K562 (cell line): ENCODE measurements at regions not wholly inside any gene's neighbourhood (a gene's known extent, or its start where the extent isn't known, plus 50 kb on each side); places are given as distances from the start of the nearest gene placed in this dataset.

Experiments used
- ATAC-seq: fragments of 200-7000 bp; cut with Tn5 transposase; 3 replicates; pipeline ENCODE4 v1.9.1; 2020; ENCODE audit warnings: moderate library complexity
- BruUV-seq: library from RNA; stranded (reverse); fragments of 400-500 nt; replicated peaks from 2 replicates; lab custom pipeline; 2021; lab: Mats Ljungman, UMichigan
- CTCF ChIA-PET: fragments of 300-600 bp; formaldehyde crosslinking; extraction: SDS; loops from one replicate; lab custom pipeline; 2021; ENCODE audit warnings: low intra/inter-chr PET ratio; lab: Yijun Ruan, JAX
- POLR2A ChIA-PET: fragments of 300-600, 350-650 bp; sonication (Branson Sonifier 250); formaldehyde crosslinking; extraction: SDS; loops from one replicate; lab custom pipeline; 2021; ENCODE audit warnings: antibody characterized with exemption, inconsistent platforms; lab: Yijun Ruan, JAX
- DNase-seq, 4 experiments: peaks; one replicate each; pipeline versions ENCODE4 v3.0.0 to v3.0.0-alpha.2; 2011 to 2018; ENCODE audit warnings: low spot score in 3 of 4, mixed read lengths in 3 of 4; ENCODE audit errors: extremely low read depth in 1 of 4
- FAIRE-seq: peaks from 2 replicates; lab custom pipeline; 2011; peaks lifted over from hg19 to GRCh38; lab: Jason Lieb, UNC
- H2AFZ ChIP-seq: 2 replicates; pipeline ENCODE4 v1.6.0; 2011; ENCODE audit warnings: low read depth, low read length, control low read depth, inconsistent platforms
- H3K27ac ChIP-seq: fragments of 200-600 bp; 3 replicates; pipeline ENCODE4 v1.8.0; 2011; ENCODE audit warnings: low read depth, mild to moderate bottlenecking, control low read depth, inconsistent platforms, low read length, moderate library complexity, mixed read lengths; ENCODE audit errors: extremely low read depth
- H3K27me3 ChIP-seq, 2 experiments: fragments of 300-600 bp in 1 of 2; 2 replicates in 1 of 2; 3 replicates in 1 of 2; pipeline versions ENCODE4 v1.6.0 to v1.8.0; 2011; ENCODE audit warnings: inconsistent platforms in 2 of 2, low read length in 2 of 2, mild to moderate bottlenecking in 1 of 2, mixed read lengths in 1 of 2, moderate library complexity in 1 of 2; ENCODE audit not compliant: control insufficient read depth in 2 of 2, insufficient read depth in 2 of 2
- H3K36me3 ChIP-seq: fragments of 300-600 bp; 3 replicates; pipeline ENCODE4 v1.8.0; 2011; ENCODE audit warnings: mild to moderate bottlenecking, low read length, inconsistent platforms; ENCODE audit not compliant: control insufficient read depth, insufficient read depth
- H3K4me1 ChIP-seq, 2 experiments: fragments of 200-600 bp in 1 of 2; replicated peaks in 1 of 2; 2 replicates in 1 of 2; 3 replicates in 1 of 2; pipeline versions ENCODE4 v1.5.1 to v1.8.0; 2011; ENCODE audit warnings: inconsistent platforms in 2 of 2, low read length in 2 of 2, mild to moderate bottlenecking in 1 of 2, mixed read lengths in 1 of 2, moderate library complexity in 1 of 2; ENCODE audit not compliant: control insufficient read depth in 2 of 2, insufficient read depth in 2 of 2
- H3K4me2 ChIP-seq: 2 replicates; pipeline ENCODE4 v1.6.1; 2011; ENCODE audit warnings: low read length, control low read depth, inconsistent platforms, mixed read lengths; ENCODE audit not compliant: insufficient read depth
- H3K4me3 ChIP-seq: fragments of 200-600 bp; sonication (generic), shearing (Covaris generic); 2 replicates; pipeline ENCODE4 v1.5.1; 2016; ENCODE audit warnings: control low read depth, inconsistent platforms
- H3K79me2 ChIP-seq: fragments of 200-600 bp; 3 replicates; pipeline ENCODE4 v1.8.0; 2011; ENCODE audit warnings: low read length, inconsistent platforms; ENCODE audit not compliant: control insufficient read depth, insufficient read depth
- H3K9ac ChIP-seq, 2 experiments: 2 replicates each; pipeline versions ENCODE4 v1.6.0 to v1.6.1; 2011; ENCODE audit warnings: low read depth in 2 of 2, low read length in 2 of 2, control low read depth in 1 of 2, inconsistent platforms in 1 of 2, mild to moderate bottlenecking in 1 of 2, mixed read lengths in 1 of 2; ENCODE audit not compliant: insufficient read depth in 1 of 2
- H3K9me1 ChIP-seq: one replicate; pipeline ENCODE4 v1.6.0; 2011; ENCODE audit warnings: inconsistent platforms, mild to moderate bottlenecking, low read length, moderate library complexity; ENCODE audit not compliant: control insufficient read depth, insufficient read depth
- H3K9me3 ChIP-seq: replicated peaks from 2 replicates; pipeline ENCODE4 v1.5.1; 2011; ENCODE audit warnings: low read depth, low read length, inconsistent platforms; ENCODE audit not compliant: control insufficient read depth, insufficient read depth
- H4K20me1 ChIP-seq: replicated peaks from 2 replicates; pipeline ENCODE4 v1.6.1; 2011; ENCODE audit warnings: low read length, inconsistent platforms, mixed read lengths; ENCODE audit not compliant: control insufficient read depth, insufficient read depth
- NFIC ChIP-seq: fragments of 450-650 bp; IDR thresholded peaks from 2 replicates; pipeline ENCODE4 v1.6.1; 2017; ENCODE audit warnings: mild to moderate bottlenecking, inconsistent platforms
- RBM14 ChIP-seq: fragments of 200-400 bp; formaldehyde crosslinking; IDR thresholded peaks from 2 replicates; pipeline ENCODE4 v1.6.1; 2018; ENCODE audit warnings: low read depth, mild to moderate bottlenecking, low read length, moderate library complexity, borderline replicate concordance; ENCODE audit not compliant: insufficient read depth
- RBM15 ChIP-seq: fragments of 200-400 bp; formaldehyde crosslinking; IDR thresholded peaks from 2 replicates; pipeline ENCODE4 v1.6.1; 2018; ENCODE audit warnings: mild to moderate bottlenecking, low read length, moderate library complexity; ENCODE audit not compliant: insufficient read depth
- SLC30A9 ChIP-seq: fragments of 250-450 bp; sonication (Bioruptor Pico); IDR thresholded peaks from 2 replicates; pipeline ENCODE4 v1.8.0; 2022; ENCODE audit warnings: mild to moderate bottlenecking, moderate library complexity
- TARDBP ChIP-seq: fragments of 450-650 bp; IDR thresholded peaks from 2 replicates; pipeline ENCODE4 v1.6.1; 2016
- YY1 ChIP-seq, 3 experiments: IDR thresholded peaks; 2 replicates each; pipeline ENCODE4 v1.6.1; 2011; ENCODE audit warnings: low read length in 2 of 3, mild to moderate bottlenecking in 2 of 3, moderate library complexity in 2 of 3, borderline replicate concordance in 1 of 3, control low read depth in 1 of 3, low read depth in 1 of 3; ENCODE audit not compliant: insufficient read depth in 3 of 3, insufficient replicate concordance in 2 of 3, control insufficient read depth in 1 of 3, insufficient read length in 1 of 3; ENCODE audit errors: extremely low read depth in 1 of 3
- ZFP36 ChIP-seq: fragments of 150-350 bp; IDR thresholded peaks from 2 replicates; pipeline ENCODE4 v1.6.1; 2018; ENCODE audit warnings: low read length, low read depth; ENCODE audit not compliant: partially characterized antibody
- ZNF24 ChIP-seq: fragments of 450-650 bp; IDR thresholded peaks from 2 replicates; pipeline ENCODE4 v1.6.1; 2016
- ZNF445 ChIP-seq: fragments of 250-450 bp; sonication (Bioruptor Pico); IDR thresholded peaks from 2 replicates; pipeline ENCODE4 v1.4.0; 2020; ENCODE audit warnings: low read depth, mild to moderate bottlenecking, moderate library complexity
- ZNF785 ChIP-seq: fragments of 250-450 bp; sonication (Bioruptor Pico); IDR thresholded peaks from 2 replicates; pipeline ENCODE4 v1.4.0; 2020; ENCODE audit warnings: mild to moderate bottlenecking
- ZSCAN32 ChIP-seq: fragments of 450-650 bp; formaldehyde crosslinking; IDR thresholded peaks from 2 replicates; pipeline ENCODE4 v1.4.0; 2020; ENCODE audit warnings: mild to moderate bottlenecking, moderate library complexity
- WGBS: fragments of 100-300 bp; shearing (Covaris generic); methylation state at CpG from one replicate; pipeline ENCODE4 v1.1.6; 2016; ENCODE audit warnings: low coverage, mixed read lengths; ENCODE audit not compliant: insufficient coverage; ENCODE audit errors: missing lambda C conversion rate; 5-methylcytosine and 5-hydroxymethylcytosine counted together
- in situ Hi-C: fragments of 300-500 bp; cut with MboI; formaldehyde crosslinking; loops from 4 replicates; pipeline ENCODE4 v1.15.0; 2018; ENCODE audit warnings: inconsistent platforms, mixed read lengths
- intact Hi-C: fragments of 100-400 bp; cut with micrococcal nuclease; formaldehyde crosslinking; loops from 2 replicates; pipeline ENCODE4 v1.14.2; 2022
- TF ChIP-seq, protein P1 (sequence below): fragments of 250-450 bp; sonication (Bioruptor Pico); IDR thresholded peaks from 2 replicates; pipeline ENCODE4 v1.4.0; 2020; ENCODE audit warnings: mild to moderate bottlenecking, moderate library complexity
- TF ChIP-seq, protein P2 (sequence below): fragments of 150-350 bp; conservative IDR thresholded peaks from 2 replicates; pipeline ENCODE4 v1.6.1; 2014; ENCODE audit warnings: low read length

DNA sequence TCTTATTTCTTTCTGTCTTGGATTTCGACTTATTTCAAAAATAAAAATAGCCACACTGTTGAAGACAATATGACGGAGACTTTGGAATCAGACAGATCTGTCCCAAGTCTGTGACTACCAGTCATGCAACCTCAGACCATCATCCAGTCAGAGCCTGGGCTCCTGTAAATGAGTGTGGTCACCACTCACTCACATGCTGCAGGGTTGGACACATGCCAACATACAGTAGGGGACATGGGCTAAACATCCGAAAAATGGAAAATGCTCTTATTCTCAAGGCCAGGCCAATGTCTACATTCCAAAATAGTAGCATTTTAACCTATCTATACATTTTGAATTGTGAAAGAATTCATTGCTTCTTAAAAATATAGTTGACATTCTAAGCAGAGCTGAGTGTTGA, 75.5 kb upstream of the EDNRB start:
- no peaks in the 10 kb centered on the region for H4K20me1 ChIP-seq
- DNase-seq (no peak), ATAC-seq (no peak), FAIRE-seq (no peak)
- no peak overlapping the region for H2AFZ ChIP-seq
- in situ Hi-C loops (no loop called here), intact Hi-C loops (no loop called here)
- no peaks in the 10 kb centered on the region for H3K36me3 ChIP-seq
- no peaks in the 10 kb centered on the region for H3K79me2 ChIP-seq
- H3K27ac ChIP-seq, result no peak overlapping the region
- TF ChIP-seq NFIC (no peak), ZNF24 (no peak), SLC30A9 (CRISPR knock-in tag) (no peak), TARDBP (no peak), YY1 (IDR thresholded peaks at IDR 0.05; ENCODE audit: borderline replicate concordance in 1 of 3, control insufficient read depth in 1 of 3, extremely low read depth in 1 of 3, insufficient read depth in 3 of 3, insufficient read length in 1 of 3, insufficient replicate concordance in 2 of 3, low read depth in 1 of 3, low read length in 2 of 3) (no peak)
- 0% methylated on average over 3 of the region's 3 CpGs for WGBS
- CTCF ChIA-PET, result no interaction called here
- H3K4me3 ChIP-seq, result no peak overlapping the region
- no peaks in the 10 kb centered on the region for H3K4me1 ChIP-seq
- H3K9ac ChIP-seq, result no peak overlapping the region
- H3K9me3 ChIP-seq, result no peaks in the 10 kb centered on the region
- H3K9me1 ChIP-seq, result no peaks in the 10 kb centered on the region
- H3K4me2 ChIP-seq, result no peak overlapping the region
- H3K27me3 ChIP-seq, result no peaks in the 10 kb centered on the region
- POLR2A ChIA-PET, result no interaction called here
- no TSS peak for BruUV-seq

DNA sequence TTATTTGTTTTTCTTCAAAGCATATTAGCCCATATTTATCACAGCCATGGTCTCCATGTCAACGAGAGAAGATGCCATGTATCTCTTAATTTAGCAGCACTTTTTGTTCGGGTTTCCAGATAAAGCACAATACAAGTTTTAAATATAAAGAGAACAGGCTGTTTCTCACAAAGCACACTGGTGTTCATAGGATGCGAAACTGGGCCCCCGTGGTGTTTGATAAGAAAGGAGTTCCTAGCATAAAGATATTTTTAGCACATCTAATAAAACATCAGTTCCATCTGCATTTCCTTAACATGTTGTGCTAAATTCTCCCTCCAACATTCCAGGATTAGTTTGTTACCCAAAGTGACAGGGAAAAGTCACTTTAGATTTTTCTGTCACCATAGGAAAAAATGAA, 72.4 kb upstream of the EDNRB start:
- no peak for ATAC-seq
- intact Hi-C loops, result no loop called here
- WGBS, result 0% methylated on average over 4 of the region's 4 CpGs
- Histone ChIP-seq H3K4me1 (no peaks in the 10 kb centered on the region), H4K20me1 (no peaks in the 10 kb centered on the region), H3K9me1 (no peaks in the 10 kb centered on the region), H3K9me3 (no peaks in the 10 kb centered on the region), H3K79me2 (no peaks in the 10 kb centered on the region), H2AFZ (no peak overlapping the region), H3K4me2 (no peak overlapping the region), H3K9ac (no peak overlapping the region), H3K27me3 (no peaks in the 10 kb centered on the region), H3K36me3 (no peaks in the 10 kb centered on the region), H3K4me3 (no peak overlapping the region), H3K27ac (no peak overlapping the region)
- no peak for DNase-seq
- no TSS peak for BruUV-seq
- CTCF ChIA-PET, result no interaction called here
- in situ Hi-C loops, result no loop called here
- POLR2A ChIA-PET, result no interaction called here
- FAIRE-seq, result no peak
- no peak for TF ChIP-seq ZNF785
- TF ChIP-seq ZSCAN32, result no peak
- no peak for TF ChIP-seq ZFP36
- TF ChIP-seq, protein P1, sequence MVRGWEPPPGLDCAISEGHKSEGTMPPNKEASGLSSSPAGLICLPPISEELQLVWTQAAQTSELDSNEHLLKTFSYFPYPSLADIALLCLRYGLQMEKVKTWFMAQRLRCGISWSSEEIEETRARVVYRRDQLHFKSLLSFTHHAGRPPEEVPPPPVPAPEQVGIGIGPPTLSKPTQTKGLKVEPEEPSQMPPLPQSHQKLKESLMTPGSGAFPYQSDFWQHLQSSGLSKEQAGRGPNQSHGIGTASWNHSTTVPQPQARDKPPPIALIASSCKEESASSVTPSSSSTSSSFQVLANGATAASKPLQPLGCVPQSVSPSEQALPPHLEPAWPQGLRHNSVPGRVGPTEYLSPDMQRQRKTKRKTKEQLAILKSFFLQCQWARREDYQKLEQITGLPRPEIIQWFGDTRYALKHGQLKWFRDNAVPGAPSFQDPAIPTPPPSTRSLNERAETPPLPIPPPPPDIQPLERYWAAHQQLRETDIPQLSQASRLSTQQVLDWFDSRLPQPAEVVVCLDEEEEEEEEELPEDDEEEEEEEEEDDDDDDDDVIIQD (CRISPR knock-in tag), result no peak
- no peak for TF ChIP-seq ZNF445 (CRISPR knock-in tag)
- TF ChIP-seq RBM15, result no peak
- no peak for TF ChIP-seq RBM14
- TF ChIP-seq, protein P2, sequence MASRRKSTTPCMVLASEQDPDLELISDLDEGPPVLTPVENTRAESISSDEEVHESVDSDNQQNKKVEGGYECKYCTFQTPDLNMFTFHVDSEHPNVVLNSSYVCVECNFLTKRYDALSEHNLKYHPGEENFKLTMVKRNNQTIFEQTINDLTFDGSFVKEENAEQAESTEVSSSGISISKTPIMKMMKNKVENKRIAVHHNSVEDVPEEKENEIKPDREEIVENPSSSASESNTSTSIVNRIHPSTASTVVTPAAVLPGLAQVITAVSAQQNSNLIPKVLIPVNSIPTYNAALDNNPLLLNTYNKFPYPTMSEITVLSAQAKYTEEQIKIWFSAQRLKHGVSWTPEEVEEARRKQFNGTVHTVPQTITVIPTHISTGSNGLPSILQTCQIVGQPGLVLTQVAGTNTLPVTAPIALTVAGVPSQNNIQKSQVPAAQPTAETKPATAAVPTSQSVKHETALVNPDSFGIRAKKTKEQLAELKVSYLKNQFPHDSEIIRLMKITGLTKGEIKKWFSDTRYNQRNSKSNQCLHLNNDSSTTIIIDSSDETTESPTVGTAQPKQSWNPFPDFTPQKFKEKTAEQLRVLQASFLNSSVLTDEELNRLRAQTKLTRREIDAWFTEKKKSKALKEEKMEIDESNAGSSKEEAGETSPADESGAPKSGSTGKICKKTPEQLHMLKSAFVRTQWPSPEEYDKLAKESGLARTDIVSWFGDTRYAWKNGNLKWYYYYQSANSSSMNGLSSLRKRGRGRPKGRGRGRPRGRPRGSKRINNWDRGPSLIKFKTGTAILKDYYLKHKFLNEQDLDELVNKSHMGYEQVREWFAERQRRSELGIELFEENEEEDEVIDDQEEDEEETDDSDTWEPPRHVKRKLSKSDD, result no peak
